SU-DHL-6 (cell line): ENCODE measurements at regions not wholly inside any gene's neighbourhood (a gene's known extent, or its start where the extent isn't known, plus 50 kb on each side); places are given as distances from the start of the nearest gene placed in this dataset.

Experiments
- H2AFZ ChIP-seq: fragments of 200-600 bp; sonication (generic); 2 replicates; pipeline ENCODE4 v1.6.1; 2014; ENCODE audit warnings: low read depth, mild to moderate bottlenecking, moderate library complexity, mixed read lengths, antibody characterized with exemption, low read length; ENCODE audit not compliant: severe bottlenecking
- H3F3A ChIP-seq: fragments of 200-600 bp; shearing (Covaris generic); 2 replicates; pipeline ENCODE4 v1.6.0; 2016; ENCODE audit warnings: antibody characterized with exemption, mild to moderate bottlenecking; ENCODE audit not compliant: insufficient read depth
- H3K27ac ChIP-seq: fragments of 200-600 bp; sonication (generic); 2 replicates; pipeline ENCODE4 v1.5.1; 2016; ENCODE audit warnings: low read depth, mild to moderate bottlenecking, low read length, moderate library complexity, mixed read lengths
- H3K27me3 ChIP-seq: fragments of 200-600 bp; sonication (generic), shearing (Covaris generic); 2 replicates; pipeline ENCODE4 v1.6.0; 2014; ENCODE audit warnings: mild to moderate bottlenecking, low read length
- H3K36me3 ChIP-seq: fragments of 200-600 bp; sonication (generic); 2 replicates; pipeline ENCODE4 v1.6.1; 2014; ENCODE audit warnings: mild to moderate bottlenecking, low read length, mixed read lengths
- H3K4me2 ChIP-seq: fragments of 300-600, 200-600 bp; shearing (Covaris generic), sonication (generic); 2 replicates; pipeline ENCODE4 v1.6.0; 2014; ENCODE audit warnings: low read length, low read depth, mild to moderate bottlenecking; ENCODE audit not compliant: poor library complexity, severe bottlenecking
- H3K4me3 ChIP-seq: fragments of 200-600 bp; sonication (generic); 2 replicates; pipeline ENCODE4 v1.5.1; 2014; ENCODE audit warnings: antibody characterized with exemption, low read length, mild to moderate bottlenecking, mixed read lengths; ENCODE audit not compliant: insufficient read depth, poor library complexity, severe bottlenecking
- H3K79me2 ChIP-seq: fragments of 200-600 bp; sonication (generic); 2 replicates; pipeline ENCODE4 v1.6.1; 2014; ENCODE audit warnings: mild to moderate bottlenecking, low read length, moderate library complexity; ENCODE audit not compliant: insufficient read depth
- H3K9ac ChIP-seq: fragments of 200-600 bp; sonication (generic); 2 replicates; pipeline ENCODE4 v1.7.0; 2014; ENCODE audit warnings: mild to moderate bottlenecking, low read length
- H3K9me2 ChIP-seq: fragments of 200-600 bp; sonication (generic); replicated peaks from 2 replicates; pipeline ENCODE4 v1.6.1; 2014; ENCODE audit warnings: low read length; ENCODE audit not compliant: insufficient read depth
- H3K9me3 ChIP-seq: fragments of 200-600 bp; sonication (generic); 2 replicates; pipeline ENCODE4 v1.6.1; 2014; ENCODE audit warnings: low read length, mixed read lengths; ENCODE audit not compliant: insufficient read depth
- H4K20me1 ChIP-seq: fragments of 200-600 bp; sonication (generic); 2 replicates; pipeline ENCODE4 v1.6.1; 2014; ENCODE audit warnings: low read depth, mild to moderate bottlenecking, antibody characterized with exemption, low read length, moderate library complexity, mixed read lengths
- EZH2phosphoT487 ChIP-seq: fragments of 200-600 bp; sonication (generic), shearing (Covaris generic); conservative IDR thresholded peaks from 2 replicates; pipeline ENCODE4 v1.6.1; 2018; ENCODE audit warnings: mild to moderate bottlenecking, antibody characterized with exemption, low read length, moderate library complexity, mixed read lengths
- TF ChIP-seq, protein P1 (sequence below): fragments of 200-600 bp; sonication (generic); IDR thresholded peaks from one replicate; pipeline ENCODE4 v1.5.1; 2017; ENCODE audit warnings: antibody characterized with exemption, mild to moderate bottlenecking, low read length, moderate library complexity; ENCODE audit not compliant: insufficient read depth, poor library complexity, severe bottlenecking

DNA sequence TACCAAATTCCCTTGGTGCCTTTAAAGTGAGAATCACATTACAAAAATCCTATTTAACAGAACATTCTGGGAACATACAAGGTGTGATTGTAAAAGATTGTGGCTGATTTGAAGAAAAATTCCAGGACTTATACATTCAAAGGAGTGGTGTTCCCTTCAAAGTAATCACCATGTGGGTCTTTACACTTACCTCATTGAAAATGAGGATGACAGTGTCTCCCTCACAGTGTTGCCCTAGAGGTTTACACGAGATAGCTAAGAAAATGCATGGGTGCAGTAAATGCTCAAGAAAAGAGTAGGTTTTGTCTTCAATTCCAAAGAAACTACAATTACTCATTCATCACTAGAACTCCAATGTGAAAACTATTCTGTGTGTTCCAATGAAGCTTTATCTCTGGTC, 331.5 kb downstream of the SLC4A3 start:
- no peak overlapping the region for H2AFZ ChIP-seq
- no peaks in the 10 kb centered on the region for H3K9me2 ChIP-seq
- H3K9me3 ChIP-seq, result no peaks in the 10 kb centered on the region
- no peak overlapping the region for H3K9ac ChIP-seq
- no peaks in the 10 kb centered on the region for H3F3A ChIP-seq
- H3K4me3 ChIP-seq, result no peak overlapping the region
- no peaks in the 10 kb centered on the region for H3K79me2 ChIP-seq
- TF ChIP-seq, protein P1, sequence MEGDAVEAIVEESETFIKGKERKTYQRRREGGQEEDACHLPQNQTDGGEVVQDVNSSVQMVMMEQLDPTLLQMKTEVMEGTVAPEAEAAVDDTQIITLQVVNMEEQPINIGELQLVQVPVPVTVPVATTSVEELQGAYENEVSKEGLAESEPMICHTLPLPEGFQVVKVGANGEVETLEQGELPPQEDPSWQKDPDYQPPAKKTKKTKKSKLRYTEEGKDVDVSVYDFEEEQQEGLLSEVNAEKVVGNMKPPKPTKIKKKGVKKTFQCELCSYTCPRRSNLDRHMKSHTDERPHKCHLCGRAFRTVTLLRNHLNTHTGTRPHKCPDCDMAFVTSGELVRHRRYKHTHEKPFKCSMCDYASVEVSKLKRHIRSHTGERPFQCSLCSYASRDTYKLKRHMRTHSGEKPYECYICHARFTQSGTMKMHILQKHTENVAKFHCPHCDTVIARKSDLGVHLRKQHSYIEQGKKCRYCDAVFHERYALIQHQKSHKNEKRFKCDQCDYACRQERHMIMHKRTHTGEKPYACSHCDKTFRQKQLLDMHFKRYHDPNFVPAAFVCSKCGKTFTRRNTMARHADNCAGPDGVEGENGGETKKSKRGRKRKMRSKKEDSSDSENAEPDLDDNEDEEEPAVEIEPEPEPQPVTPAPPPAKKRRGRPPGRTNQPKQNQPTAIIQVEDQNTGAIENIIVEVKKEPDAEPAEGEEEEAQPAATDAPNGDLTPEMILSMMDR, result no peak
- TF ChIP-seq EZH2phosphoT487, result no peak
- H4K20me1 ChIP-seq, result no peaks in the 10 kb centered on the region
- no peak overlapping the region for H3K4me2 ChIP-seq
- no peaks in the 10 kb centered on the region for H3K27me3 ChIP-seq
- no peaks in the 10 kb centered on the region for H3K36me3 ChIP-seq
- H3K27ac ChIP-seq, result no peak overlapping the region

DNA sequence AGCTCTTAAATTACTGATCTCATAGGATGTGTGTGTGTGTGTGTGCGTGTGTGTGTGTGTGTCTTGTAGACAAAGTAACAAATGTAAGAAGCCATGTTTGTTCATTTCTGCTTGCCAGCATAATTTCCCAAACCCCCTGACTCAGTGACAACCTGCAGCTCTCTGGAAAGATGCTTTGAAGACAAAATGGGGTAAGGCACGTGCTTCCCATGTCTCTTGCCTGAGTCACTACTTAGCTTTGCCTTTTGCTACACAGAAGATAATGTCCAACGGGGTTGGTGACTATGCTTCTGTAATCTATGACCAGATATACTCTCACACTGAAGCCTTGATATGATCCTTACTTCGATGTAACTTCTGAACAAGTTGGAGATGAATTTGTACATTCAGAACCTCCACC, 332.0 kb downstream of the SLC4A3 start:
- Histone ChIP-seq H3K4me3 (no peak overlapping the region), H3K9me2 (no peaks in the 10 kb centered on the region), H4K20me1 (no peaks in the 10 kb centered on the region), H3K9me3 (no peaks in the 10 kb centered on the region), H3K36me3 (no peaks in the 10 kb centered on the region), H3F3A (no peaks in the 10 kb centered on the region), H2AFZ (no peak overlapping the region), H3K79me2 (no peaks in the 10 kb centered on the region), H3K27me3 (no peaks in the 10 kb centered on the region), H3K9ac (no peak overlapping the region), H3K27ac (no peak overlapping the region), H3K4me2 (no peak overlapping the region)
- TF ChIP-seq, protein P1, result no peak
- TF ChIP-seq EZH2phosphoT487, result no peak

DNA sequence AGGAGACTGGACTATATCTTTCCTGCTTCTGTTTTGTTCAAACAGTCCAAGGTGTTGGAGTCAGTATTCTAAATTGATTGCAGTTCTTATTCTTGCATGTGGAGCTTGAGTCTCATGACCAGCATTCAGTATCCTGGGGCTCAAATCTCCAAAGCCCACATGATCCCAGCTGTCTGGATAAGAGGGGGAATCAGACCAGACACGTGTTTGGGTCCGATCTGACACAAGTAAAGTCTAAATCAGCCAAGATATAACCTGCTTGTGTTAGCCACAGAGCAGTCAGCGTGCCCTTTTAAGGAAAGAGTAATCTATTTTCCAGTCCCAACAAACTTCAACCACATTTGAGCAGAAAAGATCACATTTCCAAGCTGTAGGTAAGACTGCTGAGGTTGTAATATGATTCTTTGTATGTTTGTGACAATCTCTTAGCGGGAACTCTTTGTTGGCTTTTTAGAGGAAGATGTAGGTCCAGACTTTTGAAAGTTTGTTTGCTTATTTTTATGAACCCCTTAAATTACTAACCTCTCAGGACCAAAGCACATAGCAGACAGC, 334.6 kb downstream of the SLC4A3 start:
- Histone ChIP-seq H3K9me2 (no peaks in the 10 kb centered on the region), H3K79me2 (no peaks in the 10 kb centered on the region), H3K9me3 (no peaks in the 10 kb centered on the region), H3K9ac (no peak overlapping the region), H3F3A (no peaks in the 10 kb centered on the region), H2AFZ (no peak overlapping the region), H3K4me2 (no peak overlapping the region), H3K27me3 (no peaks in the 10 kb centered on the region), H3K4me3 (no peak overlapping the region), H4K20me1 (no peaks in the 10 kb centered on the region), H3K36me3 (no peaks in the 10 kb centered on the region), H3K27ac (no peak overlapping the region)
- TF ChIP-seq, protein P1, result no peak
- TF ChIP-seq EZH2phosphoT487, result no peak
